Loucy (cell line): ENCODE measurements at regions not wholly inside any gene's neighbourhood (a gene's known extent, or its start where the extent isn't known, plus 50 kb on each side); places are given as distances from the start of the nearest gene placed in this dataset.
"Not testable (repeated sequence)": the region's sequence is repeated elsewhere in the genome, so short reads cannot be mapped to it uniquely, and the experiment has no call there.

Experiments
- CTCF ChIP-seq: fragments of 200-600 bp; sonication (generic); conservative IDR thresholded peaks from 2 replicates; pipeline ENCODE4 v1.5.1; 2014; ENCODE audit warnings: mild to moderate bottlenecking, antibody characterized with exemption, low read length
- EZH2phosphoT487 ChIP-seq: fragments of 200-600 bp; IDR thresholded peaks from 2 replicates; pipeline ENCODE4 v1.6.1; 2018; ENCODE audit warnings: antibody characterized with exemption, mild to moderate bottlenecking, moderate library complexity, borderline replicate concordance

- TF ChIP-seq EZH2phosphoT487, CTCF: not testable (repeated sequence)
These were observed 1178.4 kb downstream of the NSUN3 start for GRCh38 chr3:95241256-95241655.
